Neural cell (in vitro differentiated cells): ENCODE measurements at regions not wholly inside any gene's neighbourhood (a gene's known extent, or its start where the extent isn't known, plus 50 kb on each side); places are given as distances from the start of the nearest gene placed in this dataset.

Source experiments
- H2AFZ ChIP-seq: fragments of 200-600, 300-800 bp; sonication (generic), shearing (Covaris generic); 2 replicates; pipeline ENCODE4 v1.6.0; 2014; ENCODE audit warnings: low read depth, mild to moderate bottlenecking, antibody characterized with exemption, low read length, moderate library complexity
- H3F3A ChIP-seq: fragments of 200-600 bp; shearing (Covaris generic); 2 replicates; pipeline ENCODE4 v1.6.1; 2016; ENCODE audit warnings: mild to moderate bottlenecking, moderate library complexity, mixed read lengths, antibody characterized with exemption, low read length; ENCODE audit not compliant: insufficient read depth, poor library complexity, severe bottlenecking
- H3K27ac ChIP-seq: fragments of 200-600, 300-800 bp; sonication (generic), shearing (Covaris generic); 2 replicates; pipeline ENCODE4 v1.5.1; 2014; ENCODE audit warnings: mild to moderate bottlenecking, low read length, moderate library complexity
- H3K27me3 ChIP-seq: fragments of 300-800, 200-600 bp; sonication (generic), shearing (Covaris generic); 2 replicates; pipeline ENCODE4 v1.6.0; 2014; ENCODE audit warnings: mild to moderate bottlenecking, low read depth, low read length, moderate library complexity; ENCODE audit not compliant: insufficient read depth
- H3K36me3 ChIP-seq: fragments of 300-800, 200-600 bp; sonication (generic), shearing (Covaris generic); 2 replicates; pipeline ENCODE4 v1.5.1; 2014; ENCODE audit warnings: mild to moderate bottlenecking, antibody characterized with exemption, low read length, moderate library complexity; ENCODE audit not compliant: insufficient read depth
- H3K4me2 ChIP-seq: fragments of 300-800, 200-600 bp; sonication (generic), shearing (Covaris generic); 2 replicates; pipeline ENCODE4 v1.6.0; 2014; ENCODE audit warnings: mild to moderate bottlenecking, low read length
- H3K4me3 ChIP-seq: fragments of 300-800, 200-600 bp; sonication (generic), shearing (Covaris generic); 2 replicates; pipeline ENCODE4 v1.5.1; 2014; ENCODE audit warnings: mild to moderate bottlenecking, low read length, moderate library complexity
- H3K79me2 ChIP-seq: fragments of 200-600 bp; shearing (Covaris generic); replicated peaks from 2 replicates; pipeline ENCODE4 v1.6.0; 2014; ENCODE audit warnings: mild to moderate bottlenecking, low read length, moderate library complexity; ENCODE audit not compliant: insufficient read depth
- H3K9ac ChIP-seq: fragments of 300-800, 200-600 bp; sonication (generic), shearing (Covaris generic); 2 replicates; pipeline ENCODE4 v1.6.1; 2016; ENCODE audit warnings: mild to moderate bottlenecking, low read length, mixed read lengths
- H3K9me2 ChIP-seq: fragments of 200-600 bp; shearing (Covaris generic); 2 replicates; pipeline ENCODE4 v1.6.1; 2016; ENCODE audit warnings: mild to moderate bottlenecking, low read length, mixed read lengths; ENCODE audit not compliant: insufficient read depth
- H3K9me3 ChIP-seq: fragments of 200-600, 300-800 bp; sonication (generic), shearing (Covaris generic); 2 replicates; pipeline ENCODE4 v1.6.1; 2016; ENCODE audit warnings: mild to moderate bottlenecking, mixed run types, low read length, moderate library complexity, mixed read lengths
- H4K20me1 ChIP-seq: fragments of 200-600 bp; shearing (Covaris generic); 2 replicates; pipeline ENCODE4 v1.6.1; 2016; ENCODE audit warnings: mild to moderate bottlenecking, mixed run types; ENCODE audit not compliant: insufficient read depth
- EP300 ChIP-seq: fragments of 450-650 bp; conservative IDR thresholded peaks from 2 replicates; pipeline ENCODE4 v1.6.1; 2014; ENCODE audit warnings: antibody characterized with exemption, mild to moderate bottlenecking, moderate library complexity; ENCODE audit not compliant: poor library complexity, severe bottlenecking
- EZH2 ChIP-seq: fragments of 200-600, 300-800 bp; shearing (Covaris generic), sonication (generic); IDR thresholded peaks from 2 replicates; pipeline ENCODE4 v1.6.1; 2014; ENCODE audit warnings: antibody characterized with exemption, low read length, borderline replicate concordance, mild to moderate bottlenecking; ENCODE audit not compliant: insufficient read depth, poor library complexity, severe bottlenecking
- MXI1 ChIP-seq: fragments of 450-650 bp; conservative IDR thresholded peaks from 2 replicates; pipeline ENCODE4 v1.6.1; 2014; ENCODE audit warnings: antibody characterized with exemption, mild to moderate bottlenecking; ENCODE audit not compliant: poor library complexity, severe bottlenecking
- POLR2AphosphoS5 ChIP-seq: IDR thresholded peaks from 2 replicates; pipeline ENCODE4 v1.6.1; 2012
- RAD21 ChIP-seq: fragments of 450-650 bp; conservative IDR thresholded peaks from 2 replicates; pipeline ENCODE4 v1.6.1; 2014; ENCODE audit warnings: antibody characterized with exemption, mild to moderate bottlenecking, moderate library complexity
- SMC3 ChIP-seq: fragments of 450-650 bp; conservative IDR thresholded peaks from 2 replicates; pipeline ENCODE4 v1.6.1; 2014; ENCODE audit warnings: antibody characterized with exemption, mild to moderate bottlenecking, moderate library complexity; ENCODE audit not compliant: poor library complexity
- TAF1 ChIP-seq: IDR thresholded peaks from 2 replicates; pipeline ENCODE4 v1.6.1; 2012; ENCODE audit warnings: low read depth
- TF ChIP-seq, protein P1 (sequence below): IDR thresholded peaks from 2 replicates; pipeline ENCODE4 v1.6.1; 2012; ENCODE audit warnings: borderline replicate concordance
- TF ChIP-seq, protein P2 (sequence below): fragments of 450-650 bp; IDR thresholded peaks from 2 replicates; pipeline ENCODE4 v1.5.1; 2014; ENCODE audit warnings: antibody characterized with exemption, mild to moderate bottlenecking, moderate library complexity; ENCODE audit not compliant: poor library complexity, severe bottlenecking

DNA sequence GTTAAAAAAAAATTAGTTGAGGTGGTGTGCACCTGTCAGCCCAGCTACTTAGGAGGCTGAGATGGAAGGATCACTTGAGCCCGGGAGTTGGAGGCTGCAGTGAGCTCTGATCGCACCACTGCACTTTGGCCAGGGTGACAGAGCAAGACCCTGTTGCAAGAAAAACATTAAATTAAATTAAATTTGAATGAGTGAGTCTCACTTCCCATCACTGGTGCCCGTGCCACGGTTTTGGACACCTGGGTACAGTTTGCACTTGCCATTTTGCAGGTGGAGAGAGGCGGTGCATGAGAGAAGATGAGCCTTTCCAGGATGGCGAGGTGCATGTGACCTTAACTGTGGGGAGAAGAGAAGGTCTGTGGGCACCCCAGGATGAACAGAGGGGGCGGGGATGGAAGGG, 60.3 kb upstream of the ZNF536 start:
- Histone ChIP-seq H3K4me2 (no peak overlapping the region), H3K27ac (no peak overlapping the region), H4K20me1 (no peaks in the 10 kb centered on the region), H3K36me3 (no peaks in the 10 kb centered on the region), H3F3A (no peaks in the 10 kb centered on the region), H3K9me2 (no peaks in the 10 kb centered on the region), H3K27me3 (no peaks in the 10 kb centered on the region), H3K79me2 (no peaks in the 10 kb centered on the region), H3K4me3 (no peak overlapping the region), H3K9me3 (peaks cover 9% of the 10 kb centered on the region), H3K9ac (no peak overlapping the region), H2AFZ (no peak overlapping the region)
- TF ChIP-seq, protein P1, sequence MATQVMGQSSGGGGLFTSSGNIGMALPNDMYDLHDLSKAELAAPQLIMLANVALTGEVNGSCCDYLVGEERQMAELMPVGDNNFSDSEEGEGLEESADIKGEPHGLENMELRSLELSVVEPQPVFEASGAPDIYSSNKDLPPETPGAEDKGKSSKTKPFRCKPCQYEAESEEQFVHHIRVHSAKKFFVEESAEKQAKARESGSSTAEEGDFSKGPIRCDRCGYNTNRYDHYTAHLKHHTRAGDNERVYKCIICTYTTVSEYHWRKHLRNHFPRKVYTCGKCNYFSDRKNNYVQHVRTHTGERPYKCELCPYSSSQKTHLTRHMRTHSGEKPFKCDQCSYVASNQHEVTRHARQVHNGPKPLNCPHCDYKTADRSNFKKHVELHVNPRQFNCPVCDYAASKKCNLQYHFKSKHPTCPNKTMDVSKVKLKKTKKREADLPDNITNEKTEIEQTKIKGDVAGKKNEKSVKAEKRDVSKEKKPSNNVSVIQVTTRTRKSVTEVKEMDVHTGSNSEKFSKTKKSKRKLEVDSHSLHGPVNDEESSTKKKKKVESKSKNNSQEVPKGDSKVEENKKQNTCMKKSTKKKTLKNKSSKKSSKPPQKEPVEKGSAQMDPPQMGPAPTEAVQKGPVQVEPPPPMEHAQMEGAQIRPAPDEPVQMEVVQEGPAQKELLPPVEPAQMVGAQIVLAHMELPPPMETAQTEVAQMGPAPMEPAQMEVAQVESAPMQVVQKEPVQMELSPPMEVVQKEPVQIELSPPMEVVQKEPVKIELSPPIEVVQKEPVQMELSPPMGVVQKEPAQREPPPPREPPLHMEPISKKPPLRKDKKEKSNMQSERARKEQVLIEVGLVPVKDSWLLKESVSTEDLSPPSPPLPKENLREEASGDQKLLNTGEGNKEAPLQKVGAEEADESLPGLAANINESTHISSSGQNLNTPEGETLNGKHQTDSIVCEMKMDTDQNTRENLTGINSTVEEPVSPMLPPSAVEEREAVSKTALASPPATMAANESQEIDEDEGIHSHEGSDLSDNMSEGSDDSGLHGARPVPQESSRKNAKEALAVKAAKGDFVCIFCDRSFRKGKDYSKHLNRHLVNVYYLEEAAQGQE: no peak
- TF ChIP-seq EP300 (no peak), RAD21 (no peak)
- TF ChIP-seq, protein P2, sequence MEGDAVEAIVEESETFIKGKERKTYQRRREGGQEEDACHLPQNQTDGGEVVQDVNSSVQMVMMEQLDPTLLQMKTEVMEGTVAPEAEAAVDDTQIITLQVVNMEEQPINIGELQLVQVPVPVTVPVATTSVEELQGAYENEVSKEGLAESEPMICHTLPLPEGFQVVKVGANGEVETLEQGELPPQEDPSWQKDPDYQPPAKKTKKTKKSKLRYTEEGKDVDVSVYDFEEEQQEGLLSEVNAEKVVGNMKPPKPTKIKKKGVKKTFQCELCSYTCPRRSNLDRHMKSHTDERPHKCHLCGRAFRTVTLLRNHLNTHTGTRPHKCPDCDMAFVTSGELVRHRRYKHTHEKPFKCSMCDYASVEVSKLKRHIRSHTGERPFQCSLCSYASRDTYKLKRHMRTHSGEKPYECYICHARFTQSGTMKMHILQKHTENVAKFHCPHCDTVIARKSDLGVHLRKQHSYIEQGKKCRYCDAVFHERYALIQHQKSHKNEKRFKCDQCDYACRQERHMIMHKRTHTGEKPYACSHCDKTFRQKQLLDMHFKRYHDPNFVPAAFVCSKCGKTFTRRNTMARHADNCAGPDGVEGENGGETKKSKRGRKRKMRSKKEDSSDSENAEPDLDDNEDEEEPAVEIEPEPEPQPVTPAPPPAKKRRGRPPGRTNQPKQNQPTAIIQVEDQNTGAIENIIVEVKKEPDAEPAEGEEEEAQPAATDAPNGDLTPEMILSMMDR: no peak

DNA sequence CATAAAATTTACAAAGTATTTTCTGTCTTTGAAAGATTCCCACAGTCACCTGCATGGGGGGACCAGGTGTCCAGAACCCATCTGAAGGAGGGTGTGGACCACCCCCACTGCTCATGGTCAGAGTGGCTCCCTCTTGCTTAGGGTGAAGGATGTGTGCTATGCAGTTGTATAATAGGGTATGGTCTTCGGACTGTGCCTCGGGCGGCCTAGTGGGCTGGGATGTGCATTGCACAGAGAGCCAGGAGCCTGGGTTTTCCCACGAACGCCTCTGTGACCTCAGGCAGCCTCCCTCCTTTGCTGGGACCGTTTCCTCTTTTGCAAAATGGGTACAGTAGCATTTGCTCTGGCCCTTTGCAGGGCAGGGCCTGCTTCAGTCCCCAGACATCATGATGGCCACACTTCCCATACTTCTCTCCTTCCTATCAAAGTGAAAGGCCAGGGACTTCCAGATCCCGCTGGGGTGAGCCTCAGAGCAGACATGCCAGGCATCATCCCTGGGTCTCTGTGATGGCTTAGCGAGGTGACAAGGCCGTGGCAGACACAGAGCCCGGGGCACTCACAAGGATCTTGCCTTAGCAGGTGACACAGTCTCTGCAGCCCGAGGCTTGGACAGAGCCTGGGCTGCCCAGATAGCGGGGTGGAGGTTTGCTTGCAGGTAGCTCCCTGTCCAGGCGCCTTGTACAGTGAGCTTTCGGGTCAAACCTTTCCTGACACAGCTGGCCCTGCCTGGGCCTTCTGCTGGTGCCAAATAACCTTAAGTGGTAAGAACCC, 59.4 kb upstream of the ZNF536 start:
- no peak overlapping the region for H2AFZ ChIP-seq
- no peak for TF ChIP-seq MXI1
- TF ChIP-seq, protein P2: no peak
- no peak for TF ChIP-seq TAF1
- no peak for TF ChIP-seq SMC3
- TF ChIP-seq EZH2: no peak
- TF ChIP-seq RAD21: no peak
- TF ChIP-seq POLR2AphosphoS5: no peak
- TF ChIP-seq, protein P1: no peak
- no peak for TF ChIP-seq EP300
- H3K36me3 ChIP-seq: no peaks in the 10 kb centered on the region
- H3K9me2 ChIP-seq: no peaks in the 10 kb centered on the region
- no peak overlapping the region for H3K4me3 ChIP-seq
- H3K27me3 ChIP-seq: no peaks in the 10 kb centered on the region
- no peak overlapping the region for H3K27ac ChIP-seq
- H3K4me2 ChIP-seq: no peak overlapping the region
- no peak overlapping the region for H3K9ac ChIP-seq
- no peaks in the 10 kb centered on the region for H3F3A ChIP-seq
- H4K20me1 ChIP-seq: no peaks in the 10 kb centered on the region
- peaks cover 9% of the 10 kb centered on the region for H3K9me3 ChIP-seq
- H3K79me2 ChIP-seq: no peaks in the 10 kb centered on the region
